ENCODE measurements at regions not wholly inside any gene's neighbourhood (a gene's known extent, or its start where the extent isn't known, plus 50 kb on each side); places are given as distances from the start of the nearest gene placed in this dataset.
"Not testable (repeated sequence)": the region's sequence is repeated elsewhere in the genome, so short reads cannot be mapped to it uniquely, and the experiment has no call there.

DNA sequence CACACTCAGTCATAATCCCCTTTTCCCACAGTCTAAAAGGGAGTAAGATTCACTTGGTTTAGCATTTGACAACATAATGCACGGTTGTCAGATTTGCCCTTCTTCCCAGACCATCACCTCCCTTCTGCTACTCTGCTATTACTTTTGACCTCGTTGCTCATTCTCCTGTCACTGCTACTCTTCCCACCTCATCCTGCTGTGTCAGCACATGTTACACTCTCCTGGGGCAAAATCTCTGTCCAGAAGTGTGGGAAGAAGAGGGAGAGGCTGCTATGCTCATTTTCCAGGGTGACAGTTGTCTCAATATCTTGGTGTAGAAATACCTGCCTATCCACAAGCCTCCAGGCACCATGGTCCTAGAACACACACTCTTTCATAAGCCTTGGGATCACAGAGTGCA lies 449.9 kb upstream of the PIK3R1 start:
- Mint-ChIP-seq H3K9me3 (no peaks in the 10 kb centered on the region), H3K36me3 (ENCODE audit: insufficient read depth) (no peaks in the 10 kb centered on the region), H3K4me1 (ENCODE audit: low read depth) (no peaks in the 10 kb centered on the region), H3K27me3 (ENCODE audit: low read depth) (no peaks in the 10 kb centered on the region), H3K4me3 (no peak overlapping the region)
- ATAC-seq, result no peak
- no peak for DNase-seq

- not testable (repeated sequence) for DNase-seq; H3K27me3 Mint-ChIP-seq (ENCODE audit: low read depth); H3K4me3 Mint-ChIP-seq; ATAC-seq; H3K9me3 Mint-ChIP-seq; H3K4me1 Mint-ChIP-seq (ENCODE audit: low read depth); H3K36me3 Mint-ChIP-seq (ENCODE audit: insufficient read depth)
Observed at GRCh38 chr5:67757771-67758170, 457.8 kb upstream of the PIK3R1 start.

DNA sequence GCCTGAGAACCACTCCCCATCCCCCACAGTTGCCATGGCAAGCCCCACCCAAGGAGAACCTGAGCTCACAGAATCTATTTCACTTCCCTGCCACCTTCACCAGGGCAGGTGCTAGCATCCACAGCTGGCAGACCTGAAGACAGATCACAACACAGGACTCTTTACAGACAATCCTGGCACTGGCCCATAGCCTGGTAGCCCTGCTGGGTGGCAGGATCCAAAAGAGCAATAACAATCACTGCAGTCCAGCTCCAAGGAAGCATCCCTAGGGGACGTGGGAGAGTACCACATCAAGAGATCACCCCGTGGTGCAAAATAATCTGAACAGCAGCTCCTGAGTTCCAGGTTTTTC lies 463.2 kb upstream of the PIK3R1 start:
- H3K9me3 Mint-ChIP-seq, result peaks cover 11% of the 10 kb centered on the region
- no peak overlapping the region for H3K4me3 Mint-ChIP-seq
- peaks cover 3% of the 10 kb centered on the region for H3K27me3 Mint-ChIP-seq (ENCODE audit: low read depth)
- DNase-seq (no peak), ATAC-seq (no peak)
- H3K4me1 Mint-ChIP-seq (ENCODE audit: low read depth), result no peaks in the 10 kb centered on the region
- H3K36me3 Mint-ChIP-seq (ENCODE audit: insufficient read depth), result no peaks in the 10 kb centered on the region

DNA sequence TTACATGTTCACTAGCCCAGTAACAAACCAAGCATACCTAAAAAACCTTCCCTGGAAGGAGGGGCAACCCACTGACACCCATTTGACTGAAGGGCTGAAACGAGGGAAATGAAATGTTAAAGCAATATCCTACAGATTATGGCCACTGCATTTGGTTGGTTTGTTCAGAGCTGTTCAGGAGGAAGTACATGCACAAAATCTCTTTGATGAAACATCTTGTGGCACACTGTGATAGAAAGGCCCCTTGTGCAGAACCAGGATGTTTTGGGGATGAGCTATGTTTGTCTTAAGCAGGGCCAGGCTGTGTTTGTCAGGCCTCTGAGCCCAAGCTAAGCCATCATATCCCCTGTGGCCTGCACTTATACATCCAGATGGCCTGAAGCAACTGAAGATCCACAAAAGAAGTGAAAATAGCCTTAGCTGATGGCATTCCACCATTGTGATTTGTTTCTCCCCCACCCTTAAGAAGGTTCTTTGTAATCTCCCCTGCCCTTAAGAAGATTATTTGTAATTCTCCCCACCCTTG lies 467.3 kb upstream of the PIK3R1 start:
- DNase-seq, result no peak
- ATAC-seq, result no peak
- Mint-ChIP-seq H3K36me3 (ENCODE audit: insufficient read depth) (no peaks in the 10 kb centered on the region), H3K9me3 (peaks cover 24% of the 10 kb centered on the region), H3K4me1 (ENCODE audit: low read depth) (no peaks in the 10 kb centered on the region), H3K4me3 (no peak overlapping the region), H3K27me3 (ENCODE audit: low read depth) (no peaks in the 10 kb centered on the region)

DNA sequence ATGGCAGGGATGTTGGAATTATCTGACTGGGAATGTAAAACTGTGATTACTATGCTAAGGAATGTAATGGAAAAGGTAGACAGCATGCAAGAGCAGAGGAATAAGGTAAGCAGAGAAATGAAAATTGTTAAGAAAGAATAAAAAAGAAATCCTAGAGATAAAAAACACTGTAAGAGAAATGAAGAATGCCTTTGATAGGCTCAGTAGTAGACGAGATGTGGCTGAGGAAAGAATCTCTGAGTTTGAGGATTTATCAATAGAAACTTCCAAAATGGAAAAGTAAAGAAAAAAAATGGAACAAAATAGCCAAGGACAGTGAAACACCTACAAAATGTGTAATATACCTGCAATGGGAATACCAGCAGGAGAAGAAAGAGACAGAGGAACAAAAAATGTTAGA lies 468.5 kb upstream of the PIK3R1 start:
- no peak overlapping the region for H3K4me3 Mint-ChIP-seq
- peaks cover 18% of the 10 kb centered on the region for H3K9me3 Mint-ChIP-seq
- no peaks in the 10 kb centered on the region for H3K27me3 Mint-ChIP-seq (ENCODE audit: low read depth)
- no peaks in the 10 kb centered on the region for H3K36me3 Mint-ChIP-seq (ENCODE audit: insufficient read depth)
- H3K4me1 Mint-ChIP-seq (ENCODE audit: low read depth), result no peaks in the 10 kb centered on the region
- ATAC-seq (no peak), DNase-seq (no peak)

DNA sequence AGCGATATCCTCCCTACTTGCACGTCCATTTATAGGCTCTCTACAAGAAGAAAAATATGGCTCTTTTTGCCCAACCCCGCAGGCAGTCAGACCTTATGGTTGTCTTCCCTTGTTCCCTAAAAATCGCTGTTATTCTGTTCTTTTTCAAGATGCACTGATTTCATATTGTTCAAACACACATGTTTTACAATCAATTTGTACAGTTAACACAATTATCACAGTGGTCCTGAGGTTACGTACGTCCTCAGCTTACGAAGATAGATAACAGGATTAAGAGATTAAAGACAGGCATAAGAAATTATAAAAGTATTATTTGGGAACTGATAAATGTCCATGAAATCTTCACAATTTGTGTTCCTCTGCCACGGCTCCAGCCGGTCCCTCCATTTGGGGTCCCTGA lies 468.9 kb upstream of the PIK3R1 start:
- not testable (repeated sequence) for H3K4me3 Mint-ChIP-seq; ATAC-seq; H3K36me3 Mint-ChIP-seq (ENCODE audit: insufficient read depth); DNase-seq; H3K4me1 Mint-ChIP-seq (ENCODE audit: low read depth); H3K27me3 Mint-ChIP-seq (ENCODE audit: low read depth)
- H3K9me3 Mint-ChIP-seq, result peaks cover 18% of the 10 kb centered on the region

DNA sequence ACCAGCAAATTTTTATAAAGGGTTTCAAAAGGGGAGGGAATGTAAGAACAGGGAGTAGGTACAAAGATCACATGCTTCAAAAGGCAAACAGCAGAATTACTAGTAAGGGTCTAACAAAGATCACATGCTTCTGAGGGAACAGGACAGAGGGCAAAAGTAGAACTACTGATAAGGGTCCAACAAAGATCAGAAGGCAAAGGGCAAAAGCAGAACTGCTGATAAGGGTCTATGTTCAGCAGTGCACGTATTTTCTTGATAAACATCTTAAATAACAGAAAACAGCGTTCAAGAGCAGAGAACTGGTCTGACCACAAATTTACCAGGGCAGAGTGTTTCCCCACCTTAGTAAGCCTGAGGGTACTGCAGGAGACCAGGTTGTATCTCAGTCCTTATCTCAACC lies 469.5 kb upstream of the PIK3R1 start:
- H3K4me3 Mint-ChIP-seq, result no peak overlapping the region
- no peak for ATAC-seq
- H3K36me3 Mint-ChIP-seq (ENCODE audit: insufficient read depth), result no peaks in the 10 kb centered on the region
- no peak for DNase-seq
- H3K9me3 Mint-ChIP-seq, result peaks cover 18% of the 10 kb centered on the region
- no peaks in the 10 kb centered on the region for H3K27me3 Mint-ChIP-seq (ENCODE audit: low read depth)
- H3K4me1 Mint-ChIP-seq (ENCODE audit: low read depth), result no peaks in the 10 kb centered on the region

DNA sequence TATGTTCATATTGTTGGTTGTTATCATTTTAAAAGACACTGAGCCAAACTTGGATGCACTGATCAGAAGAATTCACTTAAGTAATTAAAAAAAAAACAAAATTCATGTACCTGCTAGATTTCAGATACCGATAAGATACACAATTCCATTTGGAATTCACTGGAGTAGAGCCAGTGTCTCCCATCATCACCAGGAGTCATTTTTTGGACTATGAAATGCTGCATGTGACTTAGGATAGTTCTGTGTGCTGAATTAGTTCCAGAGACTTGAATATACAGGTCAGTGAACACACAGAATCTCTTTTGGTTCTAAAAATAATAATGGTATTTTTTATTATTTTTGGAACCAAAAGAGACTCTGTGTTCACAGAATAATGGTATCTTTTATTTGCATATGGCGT lies 482.6 kb upstream of the PIK3R1 start:
- DNase-seq, result no peak
- no peaks in the 10 kb centered on the region for H3K9me3 Mint-ChIP-seq
- H3K27me3 Mint-ChIP-seq (ENCODE audit: low read depth), result peaks cover 7% of the 10 kb centered on the region
- H3K36me3 Mint-ChIP-seq (ENCODE audit: insufficient read depth), result no peaks in the 10 kb centered on the region
- ATAC-seq, result no peak
- no peaks in the 10 kb centered on the region for H3K4me1 Mint-ChIP-seq (ENCODE audit: low read depth)
- no peak overlapping the region for H3K4me3 Mint-ChIP-seq

GRCh38 chr5:67732471-67732870 lies 483.1 kb upstream of the PIK3R1 start:
- Mint-ChIP-seq H3K9me3 (no peaks in the 10 kb centered on the region), H3K36me3 (ENCODE audit: insufficient read depth) (no peaks in the 10 kb centered on the region), H3K4me1 (ENCODE audit: low read depth) (no peaks in the 10 kb centered on the region), H3K4me3 (no peak overlapping the region), H3K27me3 (ENCODE audit: low read depth) (peaks cover 7% of the 10 kb centered on the region)
- DNase-seq, result no peak
- ATAC-seq, result no peak

- no peaks in the 10 kb centered on the region for H3K9me3 Mint-ChIP-seq
- H3K4me1 Mint-ChIP-seq (ENCODE audit: low read depth), result no peaks in the 10 kb centered on the region
- DNase-seq, result no peak
- no peaks in the 10 kb centered on the region for H3K36me3 Mint-ChIP-seq (ENCODE audit: insufficient read depth)
- peaks cover 7% of the 10 kb centered on the region for H3K27me3 Mint-ChIP-seq (ENCODE audit: low read depth)
- ATAC-seq, result no peak
- no peak overlapping the region for H3K4me3 Mint-ChIP-seq
Observed at GRCh38 chr5:67731886-67732285, 483.7 kb upstream of the PIK3R1 start.

GRCh38 chr5:67730917-67731474 lies 484.6 kb upstream of the PIK3R1 start:
- no peaks in the 10 kb centered on the region for H3K4me1 Mint-ChIP-seq (ENCODE audit: low read depth)
- H3K27me3 Mint-ChIP-seq (ENCODE audit: low read depth), result peaks cover 9% of the 10 kb centered on the region
- H3K36me3 Mint-ChIP-seq (ENCODE audit: insufficient read depth), result no peaks in the 10 kb centered on the region
- DNase-seq (no peak), ATAC-seq (no peak)
- no peaks in the 10 kb centered on the region for H3K9me3 Mint-ChIP-seq
- no peak overlapping the region for H3K4me3 Mint-ChIP-seq

DNA sequence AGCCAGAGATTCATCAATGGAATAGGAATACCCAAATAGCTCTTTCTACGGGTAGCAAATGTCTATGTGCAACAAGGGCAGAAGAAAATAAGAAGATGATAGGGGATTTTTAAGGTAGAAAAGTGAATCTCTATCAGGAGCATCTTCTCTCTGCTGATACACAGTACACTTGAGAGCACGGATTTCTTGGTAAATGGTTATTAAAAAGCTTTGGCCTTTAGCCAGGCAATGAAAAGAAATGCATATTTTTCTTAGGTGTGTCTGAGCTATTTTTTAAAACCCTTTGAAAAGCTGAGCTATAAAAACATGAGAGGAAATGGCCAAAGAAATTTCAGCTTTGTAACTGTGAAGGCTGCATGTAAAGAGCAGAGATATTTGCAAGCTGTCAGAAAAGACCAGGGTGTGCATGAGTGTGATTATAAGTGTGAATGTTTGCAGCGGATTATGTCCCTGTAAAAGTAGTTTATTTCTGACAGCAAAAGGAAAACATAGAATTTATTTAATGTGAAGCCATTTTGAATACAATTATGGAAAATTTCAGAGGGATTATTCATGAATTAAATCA lies 487.1 kb upstream of the PIK3R1 start:
- Mint-ChIP-seq H3K4me3 (no peak overlapping the region), H3K36me3 (ENCODE audit: insufficient read depth) (no peaks in the 10 kb centered on the region), H3K4me1 (ENCODE audit: low read depth) (no peaks in the 10 kb centered on the region), H3K27me3 (ENCODE audit: low read depth) (peaks cover 7% of the 10 kb centered on the region), H3K9me3 (no peaks in the 10 kb centered on the region)
- DNase-seq (no peak), ATAC-seq (no peak)

GRCh38 chr5:67725604-67726003 lies 490.0 kb upstream of the PIK3R1 start:
- Mint-ChIP-seq H3K36me3 (ENCODE audit: insufficient read depth) (no peaks in the 10 kb centered on the region), H3K4me1 (ENCODE audit: low read depth) (no peaks in the 10 kb centered on the region)

DNA sequence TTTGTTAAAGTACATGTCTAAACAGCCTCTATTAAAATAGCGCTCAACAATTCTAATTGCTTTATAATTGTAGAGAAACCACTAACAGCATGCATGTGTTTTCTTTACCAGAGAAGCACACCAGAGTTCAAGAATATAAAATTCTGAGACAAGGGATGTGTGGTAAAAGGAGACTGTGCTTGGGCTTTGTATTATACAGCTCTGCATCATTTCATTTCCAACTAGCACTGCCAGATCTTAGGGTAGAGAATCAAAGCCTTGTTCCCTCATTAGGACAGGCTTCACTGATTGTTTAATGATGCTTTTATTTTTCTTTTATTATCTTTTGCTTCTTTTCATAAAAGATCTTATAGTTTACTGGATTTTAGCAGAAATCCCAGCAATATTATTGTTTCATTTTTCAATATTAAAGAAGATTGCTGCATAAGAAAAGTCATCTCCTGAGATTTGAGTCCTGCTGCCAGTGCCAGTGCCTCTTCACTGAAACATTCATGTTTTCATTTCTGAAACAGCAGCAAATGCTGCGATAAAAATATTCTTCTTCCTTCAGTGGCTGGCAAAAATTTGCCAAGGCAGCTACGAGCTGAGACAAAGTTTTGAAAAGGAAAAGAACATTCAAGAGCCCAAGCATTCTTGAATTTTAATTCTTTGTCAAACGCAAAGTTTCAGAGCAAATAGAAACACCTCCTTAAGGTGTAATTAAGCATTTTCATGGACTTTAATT lies 491.0 kb upstream of the PIK3R1 start:
- ATAC-seq, result no peak
- no peaks in the 10 kb centered on the region for H3K4me1 Mint-ChIP-seq (ENCODE audit: low read depth)
- no peaks in the 10 kb centered on the region for H3K9me3 Mint-ChIP-seq
- DNase-seq, result no peak
- H3K36me3 Mint-ChIP-seq (ENCODE audit: insufficient read depth), result no peaks in the 10 kb centered on the region
- no peak overlapping the region for H3K4me3 Mint-ChIP-seq
- H3K27me3 Mint-ChIP-seq (ENCODE audit: low read depth), result peaks cover 2% of the 10 kb centered on the region

More at GRCh38 chr5:67725604-67726003, 490.0 kb upstream of the PIK3R1 start:
- DNase-seq (no peak), ATAC-seq (no peak)
- Mint-ChIP-seq H3K27me3 (ENCODE audit: low read depth) (peaks cover 2% of the 10 kb centered on the region), H3K9me3 (no peaks in the 10 kb centered on the region), H3K4me3 (no peak overlapping the region)

GRCh38 chr5:67723873-67724272 lies 491.7 kb upstream of the PIK3R1 start:
- Mint-ChIP-seq H3K27me3 (ENCODE audit: low read depth) (peaks cover 2% of the 10 kb centered on the region), H3K4me3 (no peak overlapping the region), H3K36me3 (ENCODE audit: insufficient read depth) (no peaks in the 10 kb centered on the region), H3K4me1 (ENCODE audit: low read depth) (no peaks in the 10 kb centered on the region), H3K9me3 (no peaks in the 10 kb centered on the region)
- DNase-seq (no peak), ATAC-seq (no peak)

All from activated T-cell treated with anti-CD3 and anti-CD28 coated beads, Interleukin-2, amount 50 U/mL, for 4 hours (primary cell).